Hepatocyte (in vitro differentiated cells): ENCODE measurements at regions not wholly inside any gene's neighbourhood (a gene's known extent, or its start where the extent isn't known, plus 50 kb on each side); places are given as distances from the start of the nearest gene placed in this dataset.

Experiments
- DNase-seq: peaks from one replicate; pipeline ENCODE4 v3.0.0-alpha.2; 2016; ENCODE audit warnings: low spot score
- H2AFZ ChIP-seq: fragments of 200-600 bp; sonication (generic); 2 replicates; pipeline ENCODE4 v1.6.0; 2016; ENCODE audit warnings: antibody characterized with exemption, mild to moderate bottlenecking
- H3K27ac ChIP-seq: fragments of 200-600 bp; sonication (generic); 2 replicates; pipeline ENCODE4 v1.5.1; 2016; ENCODE audit warnings: mild to moderate bottlenecking
- H3K27me3 ChIP-seq: fragments of 200-600 bp; sonication (generic); 2 replicates; pipeline ENCODE4 v1.6.1; 2016
- H3K36me3 ChIP-seq: fragments of 200-600 bp; sonication (generic); replicated peaks from 2 replicates; pipeline ENCODE4 v1.5.1; 2016; ENCODE audit warnings: low read depth; ENCODE audit not compliant: insufficient read depth
- H3K4me1 ChIP-seq: fragments of 200-600 bp; sonication (generic); 2 replicates; pipeline ENCODE4 v1.5.1; 2016; ENCODE audit warnings: mild to moderate bottlenecking, moderate library complexity; ENCODE audit not compliant: insufficient read depth
- H3K4me2 ChIP-seq: fragments of 200-600 bp; sonication (generic); 2 replicates; pipeline ENCODE4 v1.6.0; 2016
- H3K4me3 ChIP-seq: fragments of 200-600 bp; sonication (generic); 2 replicates; pipeline ENCODE4 v1.5.1; 2016; ENCODE audit warnings: mild to moderate bottlenecking
- H3K79me2 ChIP-seq: fragments of 200-600 bp; sonication (generic); 2 replicates; pipeline ENCODE4 v1.6.0; 2017; ENCODE audit warnings: mild to moderate bottlenecking
- H3K9me2 ChIP-seq: fragments of 200-600 bp; sonication (generic); replicated peaks from 2 replicates; pipeline ENCODE4 v1.6.0; 2017; ENCODE audit warnings: mild to moderate bottlenecking; ENCODE audit not compliant: insufficient read depth
- H3K9me3 ChIP-seq: fragments of 200-600 bp; sonication (generic); 2 replicates; pipeline ENCODE4 v1.5.1; 2016; ENCODE audit warnings: low read depth, mild to moderate bottlenecking
- H4K20me1 ChIP-seq: fragments of 200-600 bp; sonication (generic); 2 replicates; pipeline ENCODE4 v1.6.0; 2016; ENCODE audit warnings: mild to moderate bottlenecking; ENCODE audit not compliant: insufficient read depth, poor library complexity, severe bottlenecking
- CTCF ChIP-seq: fragments of 200-600 bp; sonication (generic); IDR thresholded peaks from 2 replicates; pipeline ENCODE4 v1.5.1; 2016; ENCODE audit warnings: antibody characterized with exemption, mild to moderate bottlenecking; ENCODE audit not compliant: poor library complexity
- EZH2 ChIP-seq: fragments of 200-600 bp; sonication (generic); IDR thresholded peaks from 2 replicates; pipeline ENCODE4 v1.6.1; 2016; ENCODE audit warnings: antibody characterized with exemption, mild to moderate bottlenecking, borderline replicate concordance
- EZH2phosphoT487 ChIP-seq: fragments of 200-600 bp; sonication (generic); IDR thresholded peaks from one replicate; pipeline ENCODE4 v1.6.1; 2018; ENCODE audit warnings: antibody characterized with exemption, mild to moderate bottlenecking, low read depth, moderate library complexity; ENCODE audit not compliant: unreplicated experiment, severe bottlenecking
- WGBS: methylation state at CpG from one replicate; pipeline ENCODE4 v1.1.6; 2016; ENCODE audit warnings: low lambda C conversion rate; ENCODE audit errors: missing lambda C conversion rate; 5-methylcytosine and 5-hydroxymethylcytosine counted together

DNA sequence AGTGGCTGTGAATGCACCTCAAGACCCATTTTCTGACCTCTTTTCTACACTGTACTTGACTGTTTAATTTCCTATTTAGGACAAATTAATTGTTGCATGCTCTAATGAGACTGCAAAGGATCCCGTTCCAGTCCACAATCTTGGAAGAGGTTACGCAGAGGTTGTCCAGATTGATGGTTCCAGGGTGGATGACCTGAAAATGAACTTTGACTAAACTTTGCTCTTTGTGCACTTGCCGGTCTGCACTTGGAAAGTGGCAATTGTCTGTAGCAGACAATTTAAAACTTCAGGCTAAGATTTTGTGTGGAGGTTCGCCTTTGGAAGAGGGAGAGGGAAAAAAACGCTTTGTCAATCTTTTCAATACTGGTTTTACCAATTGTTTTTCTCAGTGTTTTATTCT, 267.8 kb downstream of the TMEM161B start:
- Histone ChIP-seq H3K79me2 (no peaks in the 10 kb centered on the region), H3K9me3 (no peaks in the 10 kb centered on the region), H3K9me2 (no peaks in the 10 kb centered on the region), H3K27ac (no peak overlapping the region), H3K4me3 (no peak overlapping the region), H3K27me3 (no peaks in the 10 kb centered on the region), H3K4me1 (no peaks in the 10 kb centered on the region), H2AFZ (no peak overlapping the region), H3K4me2 (no peak overlapping the region), H3K36me3 (no peaks in the 10 kb centered on the region), H4K20me1 (no peaks in the 10 kb centered on the region)
- TF ChIP-seq EZH2, result no peak
- no peak for TF ChIP-seq EZH2phosphoT487
- no peak for TF ChIP-seq CTCF
- DNase-seq, result no peak
- WGBS, result 60% methylated on average over 5 of the region's 5 CpGs

DNA sequence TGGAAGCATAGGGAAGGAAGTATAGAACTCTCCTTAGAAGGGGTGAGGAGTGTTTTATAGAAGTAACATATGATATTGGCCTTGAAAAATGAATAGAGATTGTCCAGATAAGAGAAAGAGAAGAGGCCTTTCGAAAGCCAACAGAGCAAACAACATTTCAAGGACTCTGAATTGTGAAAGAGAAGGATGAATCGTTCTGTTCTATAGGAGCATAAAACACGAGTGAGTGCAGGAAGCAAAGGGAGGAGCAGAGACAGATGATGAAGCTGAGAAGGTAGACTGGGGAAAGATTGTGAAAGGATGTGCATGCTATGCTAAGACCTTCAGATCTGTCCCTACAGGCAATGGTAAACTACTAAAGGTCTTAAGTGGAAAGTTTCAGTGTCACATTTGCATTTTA, 271.0 kb downstream of the TMEM161B start:
- no peaks in the 10 kb centered on the region for H3K36me3 ChIP-seq
- H3K9me3 ChIP-seq, result no peaks in the 10 kb centered on the region
- TF ChIP-seq CTCF, result no peak
- TF ChIP-seq EZH2phosphoT487, result no peak
- TF ChIP-seq EZH2, result no peak
- H3K4me3 ChIP-seq, result no peak overlapping the region
- no peak overlapping the region for H3K4me2 ChIP-seq
- H3K27me3 ChIP-seq, result no peaks in the 10 kb centered on the region
- H3K4me1 ChIP-seq, result no peaks in the 10 kb centered on the region
- WGBS, result 40% methylated on average over 3 of the region's 3 CpGs
- no peaks in the 10 kb centered on the region for H3K9me2 ChIP-seq
- H3K27ac ChIP-seq, result no peak overlapping the region
- H3K79me2 ChIP-seq, result no peaks in the 10 kb centered on the region
- no peak overlapping the region for H2AFZ ChIP-seq
- no peaks in the 10 kb centered on the region for H4K20me1 ChIP-seq
- DNase-seq, result no peak

DNA sequence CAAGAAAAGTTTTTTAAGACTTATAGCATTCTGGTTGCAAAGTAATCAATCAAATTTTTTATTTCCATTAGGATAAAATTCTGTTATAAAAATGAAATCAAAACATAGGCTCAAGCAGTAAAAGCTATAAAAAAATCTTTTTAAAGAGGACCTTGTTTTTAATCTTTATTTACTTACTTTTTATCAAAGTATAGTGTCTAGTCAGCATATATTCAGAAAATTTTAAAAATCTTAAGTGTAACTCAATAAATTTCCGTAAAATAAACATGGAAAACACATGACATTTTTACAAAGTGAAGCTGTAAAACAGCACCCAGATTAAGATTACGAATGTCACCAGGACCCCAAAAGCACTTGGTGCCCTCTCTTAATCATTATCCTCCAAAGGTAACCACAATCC, 302.4 kb downstream of the TMEM161B start:
- Histone ChIP-seq H3K27ac (no peak overlapping the region), H3K9me2 (no peaks in the 10 kb centered on the region), H3K27me3 (no peaks in the 10 kb centered on the region), H3K4me2 (no peak overlapping the region), H4K20me1 (peaks cover 2% of the 10 kb centered on the region), H3K36me3 (no peaks in the 10 kb centered on the region), H2AFZ (no peak overlapping the region), H3K79me2 (no peaks in the 10 kb centered on the region), H3K4me3 (no peak overlapping the region), H3K4me1 (no peaks in the 10 kb centered on the region), H3K9me3 (no peaks in the 10 kb centered on the region)
- no peak for DNase-seq
- TF ChIP-seq CTCF (no peak), EZH2phosphoT487 (no peak), EZH2 (no peak)
- WGBS, result 44% methylated on average over 2 of the region's 2 CpGs

- TF ChIP-seq CTCF (no peak), EZH2 (no peak), EZH2phosphoT487 (no peak)
- Histone ChIP-seq H3K9me3 (no peaks in the 10 kb centered on the region), H3K36me3 (no peaks in the 10 kb centered on the region), H3K4me1 (no peaks in the 10 kb centered on the region), H4K20me1 (no peaks in the 10 kb centered on the region), H3K4me2 (no peak overlapping the region), H3K9me2 (no peaks in the 10 kb centered on the region), H3K27ac (no peak overlapping the region), H3K4me3 (no peak overlapping the region), H3K79me2 (no peaks in the 10 kb centered on the region), H2AFZ (no peak overlapping the region), H3K27me3 (no peaks in the 10 kb centered on the region)
- DNase-seq, result no peak
Observed at GRCh38 chr5:87954121-87954520, 314.5 kb downstream of the TMEM161B start.
